ENCODE measurements at regions not wholly inside any gene's neighbourhood (a gene's known extent, or its start where the extent isn't known, plus 50 kb on each side); places are given as distances from the start of the nearest gene placed in this dataset.

DNA sequence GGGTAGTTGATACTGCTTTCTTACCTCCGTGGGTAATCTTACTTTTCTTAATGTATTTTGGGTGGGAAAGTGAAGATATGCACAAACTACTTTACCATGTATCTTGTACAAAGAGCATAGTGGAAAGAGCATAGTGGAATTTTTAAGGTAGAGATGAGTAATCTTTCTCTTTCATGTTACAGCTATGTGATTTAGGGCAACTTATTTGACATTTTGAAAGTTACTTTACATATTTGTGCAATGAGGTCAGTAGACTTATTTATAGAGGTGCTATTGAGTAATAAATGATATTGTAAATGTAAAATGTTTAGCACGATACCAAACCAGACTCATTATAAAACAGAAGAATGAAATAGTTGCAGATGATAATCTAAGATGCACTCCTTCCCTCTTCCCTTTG, 351.2 kb downstream of the TRAM1L1 start:
- Mint-ChIP-seq H3K9me3 (peaks cover 9% of the 10 kb centered on the region), H3K4me3 (no peak overlapping the region)
- no peak for ATAC-seq (replicated peaks; ENCODE audit: extremely low read depth, poor library complexity, severe bottlenecking)

GRCh38 chr4:116733370-116733769, 352.0 kb downstream of the TRAM1L1 start:
- H3K36me3 Mint-ChIP-seq (ENCODE audit: insufficient read depth): no peaks in the 10 kb centered on the region

More for the DNA sequence above, 351.2 kb downstream of the TRAM1L1 start:
- Mint-ChIP-seq H3K27ac (ENCODE audit: low read depth) (no peak overlapping the region), H3K36me3 (ENCODE audit: insufficient read depth) (no peaks in the 10 kb centered on the region), H3K4me1 (no peaks in the 10 kb centered on the region), H3K27me3 (no peaks in the 10 kb centered on the region)
- no peak for DNase-seq (ENCODE audit: low spot score in 2 of 2)

GRCh38 chr4:116726523-116726922, 358.9 kb downstream of the TRAM1L1 start:
- Mint-ChIP-seq H3K36me3 (ENCODE audit: insufficient read depth) (no peaks in the 10 kb centered on the region), H3K27ac (ENCODE audit: low read depth) (no peak overlapping the region), H3K9me3 (peaks cover 4% of the 10 kb centered on the region), H3K27me3 (no peaks in the 10 kb centered on the region), H3K4me1 (no peaks in the 10 kb centered on the region), H3K4me3 (no peak overlapping the region)
- DNase-seq (ENCODE audit: low spot score in 2 of 2) (no peak), ATAC-seq (replicated peaks; ENCODE audit: extremely low read depth, poor library complexity, severe bottlenecking) (no peak)

More at GRCh38 chr4:116733370-116733769, 352.0 kb downstream of the TRAM1L1 start:
- H3K4me1 Mint-ChIP-seq: no peaks in the 10 kb centered on the region
- H3K27me3 Mint-ChIP-seq: no peaks in the 10 kb centered on the region
- ATAC-seq (replicated peaks; ENCODE audit: extremely low read depth, poor library complexity, severe bottlenecking) (no peak), DNase-seq (ENCODE audit: low spot score in 2 of 2) (no peak)
- no peak overlapping the region for H3K27ac Mint-ChIP-seq (ENCODE audit: low read depth)
- H3K4me3 Mint-ChIP-seq: no peak overlapping the region
- peaks cover 9% of the 10 kb centered on the region for H3K9me3 Mint-ChIP-seq

DNA sequence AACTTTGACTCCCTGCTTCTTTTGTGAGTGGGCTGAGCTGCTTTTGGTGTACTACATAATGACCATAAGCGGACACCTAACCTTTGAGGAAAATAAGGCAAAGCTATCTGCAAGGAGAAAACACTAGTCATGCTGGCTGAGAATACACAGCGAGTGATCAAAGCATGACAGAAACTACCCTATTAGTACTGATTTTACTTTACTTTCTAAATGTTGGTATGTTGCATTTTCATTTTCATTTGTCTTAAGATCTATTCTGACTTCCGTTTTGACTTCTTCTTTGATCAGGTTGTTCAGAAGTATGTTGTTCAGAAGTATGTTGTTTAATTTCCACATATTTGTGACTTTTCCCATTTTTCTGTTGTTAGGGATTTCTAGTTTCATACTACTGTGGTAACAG, 361.1 kb downstream of the TRAM1L1 start:
- Mint-ChIP-seq H3K4me3 (no peak overlapping the region), H3K9me3 (peaks cover 9% of the 10 kb centered on the region), H3K4me1 (no peaks in the 10 kb centered on the region), H3K27ac (ENCODE audit: low read depth) (no peak overlapping the region), H3K36me3 (ENCODE audit: insufficient read depth) (no peaks in the 10 kb centered on the region), H3K27me3 (no peaks in the 10 kb centered on the region)
- DNase-seq (ENCODE audit: low spot score in 2 of 2) (no peak), ATAC-seq (replicated peaks; ENCODE audit: extremely low read depth, poor library complexity, severe bottlenecking) (no peak)

GRCh38 chr4:116705466-116705865, 379.9 kb downstream of the TRAM1L1 start:
- Mint-ChIP-seq H3K4me1 (no peaks in the 10 kb centered on the region), H3K4me3 (no peak overlapping the region), H3K9me3 (peaks cover 20% of the 10 kb centered on the region), H3K36me3 (ENCODE audit: insufficient read depth) (no peaks in the 10 kb centered on the region), H3K27me3 (no peaks in the 10 kb centered on the region), H3K27ac (ENCODE audit: low read depth) (no peak overlapping the region)
- DNase-seq (ENCODE audit: low spot score in 2 of 2): no peak
- no peak for ATAC-seq (replicated peaks; ENCODE audit: extremely low read depth, poor library complexity, severe bottlenecking)

DNA sequence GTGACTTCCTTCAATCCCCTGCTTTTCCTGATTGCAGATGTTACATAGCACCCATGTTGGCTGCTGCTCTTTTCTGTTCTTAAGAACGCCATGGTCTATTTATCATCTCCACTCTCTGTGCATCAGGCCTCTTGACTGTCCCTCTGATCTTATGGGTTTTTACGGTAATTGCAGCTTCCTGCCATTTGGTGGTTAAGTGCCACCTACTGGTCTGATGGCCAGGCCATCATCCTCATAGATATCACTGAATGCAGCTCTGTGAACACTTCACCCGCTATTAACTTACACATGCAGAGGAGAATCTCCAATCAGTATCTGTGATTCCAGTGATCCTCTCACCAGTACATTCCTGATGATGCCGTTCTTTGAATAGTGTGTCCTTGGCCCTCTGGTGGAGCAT, 382.4 kb downstream of the TRAM1L1 start:
- no peak overlapping the region for H3K4me3 Mint-ChIP-seq
- no peak for ATAC-seq (replicated peaks; ENCODE audit: extremely low read depth, poor library complexity, severe bottlenecking)
- H3K27me3 Mint-ChIP-seq: no peaks in the 10 kb centered on the region
- H3K9me3 Mint-ChIP-seq: peaks cover 21% of the 10 kb centered on the region
- no peaks in the 10 kb centered on the region for H3K4me1 Mint-ChIP-seq
- DNase-seq (ENCODE audit: low spot score in 2 of 2): no peak
- H3K27ac Mint-ChIP-seq (ENCODE audit: low read depth): no peak overlapping the region
- H3K36me3 Mint-ChIP-seq (ENCODE audit: insufficient read depth): no peaks in the 10 kb centered on the region

GRCh38 chr4:116688536-116688935, 396.8 kb downstream of the TRAM1L1 start:
- Mint-ChIP-seq H3K36me3 (ENCODE audit: insufficient read depth) (no peaks in the 10 kb centered on the region), H3K27ac (ENCODE audit: low read depth) (no peak overlapping the region), H3K4me1 (no peaks in the 10 kb centered on the region), H3K9me3 (peaks cover 11% of the 10 kb centered on the region), H3K27me3 (no peaks in the 10 kb centered on the region), H3K4me3 (no peak overlapping the region)
- ATAC-seq (replicated peaks; ENCODE audit: extremely low read depth, poor library complexity, severe bottlenecking) (no peak), DNase-seq (ENCODE audit: low spot score in 2 of 2) (no peak)

DNA sequence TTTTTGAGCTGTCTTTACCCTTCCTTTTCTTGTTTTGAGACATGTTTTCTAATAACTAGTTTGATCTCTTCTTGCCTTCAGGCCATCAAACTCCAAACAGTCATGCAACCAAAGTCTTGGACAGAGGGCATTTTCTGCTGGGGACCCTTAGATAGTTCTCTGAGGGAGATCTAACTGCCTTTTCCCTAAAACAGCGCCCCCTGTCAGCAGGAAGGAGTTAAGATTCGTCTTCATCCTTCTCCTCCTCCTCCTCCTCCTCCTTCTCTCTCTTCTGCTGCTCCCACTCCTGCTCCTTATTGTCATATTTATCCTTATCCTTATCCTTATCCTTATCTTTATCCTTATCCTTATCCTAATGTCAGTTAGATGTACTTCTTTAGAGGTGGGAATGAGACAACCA, 417.2 kb downstream of the TRAM1L1 start:
- Mint-ChIP-seq H3K27me3 (no peaks in the 10 kb centered on the region), H3K36me3 (ENCODE audit: insufficient read depth) (no peaks in the 10 kb centered on the region), H3K4me1 (no peaks in the 10 kb centered on the region), H3K27ac (ENCODE audit: low read depth) (no peak overlapping the region), H3K9me3 (peaks cover 13% of the 10 kb centered on the region), H3K4me3 (no peak overlapping the region)
- DNase-seq (ENCODE audit: low spot score in 2 of 2): no peak
- ATAC-seq (replicated peaks; ENCODE audit: extremely low read depth, poor library complexity, severe bottlenecking): no peak

DNA sequence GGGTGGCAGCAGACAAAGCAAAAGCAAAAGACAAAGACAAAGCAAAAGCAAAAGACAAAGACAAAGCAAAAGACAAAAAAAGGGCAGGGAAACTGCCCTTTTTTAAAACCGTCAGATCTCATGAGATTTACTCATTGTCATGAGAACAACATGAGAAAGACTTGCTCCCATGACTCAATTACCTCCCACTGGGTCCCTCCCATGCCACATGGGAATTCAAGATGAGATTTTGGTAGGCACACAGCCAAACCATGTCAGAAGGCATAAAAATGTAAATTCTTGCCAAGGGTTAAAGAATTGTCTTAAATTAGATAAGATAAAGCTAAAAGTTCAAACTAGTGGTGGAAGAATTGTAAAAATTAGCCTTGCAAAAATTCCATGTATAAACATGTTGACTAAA, 419.7 kb downstream of the TRAM1L1 start:
- Mint-ChIP-seq H3K9me3 (peaks cover 22% of the 10 kb centered on the region), H3K36me3 (ENCODE audit: insufficient read depth) (no peaks in the 10 kb centered on the region), H3K4me1 (no peaks in the 10 kb centered on the region), H3K27ac (ENCODE audit: low read depth) (no peak overlapping the region), H3K27me3 (no peaks in the 10 kb centered on the region), H3K4me3 (no peak overlapping the region)
- DNase-seq (ENCODE audit: low spot score in 2 of 2) (no peak), ATAC-seq (replicated peaks; ENCODE audit: extremely low read depth, poor library complexity, severe bottlenecking) (no peak)

- no peak for DNase-seq (ENCODE audit: low spot score in 2 of 2)
- no peaks in the 10 kb centered on the region for H3K4me1 Mint-ChIP-seq
- peaks cover 27% of the 10 kb centered on the region for H3K9me3 Mint-ChIP-seq
- no peak for ATAC-seq (replicated peaks; ENCODE audit: extremely low read depth, poor library complexity, severe bottlenecking)
- no peak overlapping the region for H3K27ac Mint-ChIP-seq (ENCODE audit: low read depth)
- no peak overlapping the region for H3K4me3 Mint-ChIP-seq
- H3K36me3 Mint-ChIP-seq (ENCODE audit: insufficient read depth): no peaks in the 10 kb centered on the region
- H3K27me3 Mint-ChIP-seq: no peaks in the 10 kb centered on the region
Measured at GRCh38 chr4:116664198-116664597, 421.2 kb downstream of the TRAM1L1 start.

GRCh38 chr4:116639070-116639577, 446.3 kb downstream of the TRAM1L1 start:
- H3K4me3 Mint-ChIP-seq: no peak overlapping the region
- H3K36me3 Mint-ChIP-seq (ENCODE audit: insufficient read depth): no peaks in the 10 kb centered on the region
- no peaks in the 10 kb centered on the region for H3K9me3 Mint-ChIP-seq
- H3K27me3 Mint-ChIP-seq: no peaks in the 10 kb centered on the region
- no peak overlapping the region for H3K27ac Mint-ChIP-seq (ENCODE audit: low read depth)
- no peaks in the 10 kb centered on the region for H3K4me1 Mint-ChIP-seq
- ATAC-seq (replicated peaks; ENCODE audit: extremely low read depth, poor library complexity, severe bottlenecking): no peak
- no peak for DNase-seq (ENCODE audit: low spot score in 2 of 2)

- Mint-ChIP-seq H3K36me3 (ENCODE audit: insufficient read depth) (no peaks in the 10 kb centered on the region), H3K27ac (ENCODE audit: low read depth) (no peak overlapping the region), H3K9me3 (peaks cover 2% of the 10 kb centered on the region), H3K4me3 (no peak overlapping the region), H3K4me1 (no peaks in the 10 kb centered on the region), H3K27me3 (no peaks in the 10 kb centered on the region)
- no peak for DNase-seq (ENCODE audit: low spot score in 2 of 2)
- ATAC-seq (replicated peaks; ENCODE audit: extremely low read depth, poor library complexity, severe bottlenecking): no peak
Measured at GRCh38 chr4:116638592-116638991, 446.8 kb downstream of the TRAM1L1 start.

DNA sequence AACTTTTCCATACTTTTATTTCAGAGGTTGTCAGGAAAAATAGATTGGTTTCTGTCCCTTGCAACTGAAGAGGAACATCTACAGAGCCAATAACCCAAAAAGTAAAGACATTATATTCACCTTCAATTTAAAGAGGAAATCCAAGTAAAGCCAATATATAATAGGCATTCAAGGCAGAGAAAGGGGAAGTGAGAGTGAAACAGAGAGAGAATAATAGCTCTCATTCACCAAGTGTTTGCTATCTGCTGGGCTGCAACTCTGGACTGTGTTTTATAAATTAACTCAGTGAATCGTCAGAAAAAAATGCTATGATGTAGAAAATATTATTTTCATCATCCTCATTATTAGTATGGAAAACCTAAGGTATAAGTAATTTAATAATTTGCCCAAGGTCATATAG, 448.5 kb downstream of the TRAM1L1 start:
- Mint-ChIP-seq H3K27ac (ENCODE audit: low read depth) (no peak overlapping the region), H3K4me3 (no peak overlapping the region), H3K9me3 (peaks cover 11% of the 10 kb centered on the region), H3K27me3 (no peaks in the 10 kb centered on the region), H3K4me1 (no peaks in the 10 kb centered on the region), H3K36me3 (ENCODE audit: insufficient read depth) (no peaks in the 10 kb centered on the region)
- no peak for DNase-seq (ENCODE audit: low spot score in 2 of 2)
- no peak for ATAC-seq (replicated peaks; ENCODE audit: extremely low read depth, poor library complexity, severe bottlenecking)

DNA sequence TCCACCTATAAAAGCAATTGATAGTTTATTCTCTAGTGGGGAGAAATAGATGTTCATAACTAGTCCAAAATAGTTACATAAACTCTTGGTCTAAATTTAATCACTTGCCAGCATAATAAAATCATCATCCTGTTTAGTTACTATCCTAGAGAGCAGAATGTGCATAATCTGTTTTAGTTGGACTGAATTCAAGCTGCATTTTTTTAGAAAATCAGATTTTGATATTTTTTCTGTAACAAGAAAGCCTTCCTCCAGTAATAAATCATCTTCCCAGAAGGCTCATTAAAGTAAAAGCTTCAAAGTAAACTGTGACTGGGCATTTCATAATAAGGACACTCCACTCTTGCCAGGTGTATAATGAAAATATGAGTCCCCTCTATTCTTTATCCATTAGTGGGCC, 453.1 kb downstream of the TRAM1L1 start:
- no peak overlapping the region for H3K4me3 Mint-ChIP-seq
- ATAC-seq (replicated peaks; ENCODE audit: extremely low read depth, poor library complexity, severe bottlenecking) (no peak), DNase-seq (ENCODE audit: low spot score in 2 of 2) (no peak)
- H3K27ac Mint-ChIP-seq (ENCODE audit: low read depth): no peak overlapping the region
- no peaks in the 10 kb centered on the region for H3K4me1 Mint-ChIP-seq
- H3K36me3 Mint-ChIP-seq (ENCODE audit: insufficient read depth): peaks cover 1% of the 10 kb centered on the region
- H3K27me3 Mint-ChIP-seq: no peaks in the 10 kb centered on the region
- H3K9me3 Mint-ChIP-seq: peaks cover 11% of the 10 kb centered on the region
